WERI-Rb-1 (cell line): ENCODE measurements at regions not wholly inside any gene's neighbourhood (a gene's known extent, or its start where the extent isn't known, plus 50 kb on each side); places are given as distances from the start of the nearest gene placed in this dataset.

ENCODE experiments used
- DNase-seq: peaks from one replicate; pipeline ENCODE4 v3.0.0-alpha.2; 2020
- H3K27ac ChIP-seq: fragments of 250-450 bp; sonication (Bioruptor Pico); 2 replicates; pipeline ENCODE4 v1.5.1; 2020; ENCODE audit warnings: mild to moderate bottlenecking, moderate library complexity
- H3K27me3 ChIP-seq: fragments of 250-450 bp; sonication (Bioruptor Pico); 2 replicates; pipeline ENCODE4 v1.5.1; 2021; ENCODE audit warnings: mild to moderate bottlenecking, low read depth, moderate library complexity; ENCODE audit not compliant: insufficient read depth, severe bottlenecking
- H3K36me3 ChIP-seq: fragments of 250-450 bp; sonication (Bioruptor Pico); 2 replicates; pipeline ENCODE4 v1.5.1; 2020; ENCODE audit warnings: mild to moderate bottlenecking, moderate library complexity
- H3K4me3 ChIP-seq: 2 replicates; pipeline ENCODE4 v1.5.1; 2011; ENCODE audit warnings: low read depth, mild to moderate bottlenecking, control low read depth, low read length
- H3K9me3 ChIP-seq: fragments of 250-450 bp; sonication (Bioruptor Pico); 2 replicates; pipeline ENCODE4 v1.5.1; 2021; ENCODE audit warnings: mild to moderate bottlenecking, moderate library complexity; ENCODE audit not compliant: severe bottlenecking
- CTCF ChIP-seq: IDR thresholded peaks from 2 replicates; pipeline ENCODE4 v1.5.1; 2011; ENCODE audit warnings: low read depth, mild to moderate bottlenecking, control low read depth, inconsistent platforms, low read length

- no peak for TF ChIP-seq CTCF
- Histone ChIP-seq H3K36me3 (no peaks in the 10 kb centered on the region), H3K27me3 (no peaks in the 10 kb centered on the region), H3K9me3 (peaks cover 3% of the 10 kb centered on the region), H3K27ac (no peak overlapping the region), H3K4me3 (no peak overlapping the region)
- no peak for DNase-seq
Measured at GRCh38 chr18:77487951-77488740, 238.5 kb downstream of the GALR1 start.

GRCh38 chr18:77495079-77495478, 245.4 kb downstream of the GALR1 start:
- peak overlapping the region; percentile 17 for H3K4me3 ChIP-seq
- H3K27ac ChIP-seq: peak overlapping the region; percentile 90
- H3K9me3 ChIP-seq: peaks cover 5% of the 10 kb centered on the region
- no peaks in the 10 kb centered on the region for H3K27me3 ChIP-seq
- no peaks in the 10 kb centered on the region for H3K36me3 ChIP-seq
- DNase-seq: peak; percentile 73
- no peak for TF ChIP-seq CTCF

- H3K27me3 ChIP-seq: no peaks in the 10 kb centered on the region
- DNase-seq: no peak
- H3K4me3 ChIP-seq: no peak overlapping the region
- no peaks in the 10 kb centered on the region for H3K36me3 ChIP-seq
- peak overlapping the region; percentile 90 for H3K27ac ChIP-seq
- peaks cover 5% of the 10 kb centered on the region for H3K9me3 ChIP-seq
- no peak for TF ChIP-seq CTCF
Measured at GRCh38 chr18:77495982-77496690, 246.5 kb downstream of the GALR1 start.

- Histone ChIP-seq H3K9me3 (peaks cover 5% of the 10 kb centered on the region), H3K27ac (no peak overlapping the region), H3K27me3 (no peaks in the 10 kb centered on the region), H3K4me3 (no peak overlapping the region), H3K36me3 (no peaks in the 10 kb centered on the region)
- TF ChIP-seq CTCF: no peak
- DNase-seq: peak; percentile 54
Measured at GRCh38 chr18:77501266-77501665, 251.6 kb downstream of the GALR1 start.

GRCh38 chr18:77505499-77505898, 255.9 kb downstream of the GALR1 start:
- no peak for TF ChIP-seq CTCF
- DNase-seq: no peak

More at GRCh38 chr18:77505499-77505898, 255.9 kb downstream of the GALR1 start:
- H3K27me3 ChIP-seq: no peaks in the 10 kb centered on the region
- no peak overlapping the region for H3K4me3 ChIP-seq
- no peaks in the 10 kb centered on the region for H3K36me3 ChIP-seq
- H3K9me3 ChIP-seq: peaks cover 3% of the 10 kb centered on the region
- H3K27ac ChIP-seq: no peak overlapping the region
